Ectodermal cell (in vitro differentiated cells): ENCODE measurements at regions not wholly inside any gene's neighbourhood (a gene's known extent, or its start where the extent isn't known, plus 50 kb on each side); places are given as distances from the start of the nearest gene placed in this dataset.

Source experiments
- H3K27ac ChIP-seq: 2 replicates; pipeline ENCODE4 v1.7.0; 2013; ENCODE audit warnings: mild to moderate bottlenecking, low read depth, low read length; ENCODE audit not compliant: insufficient read depth, poor library complexity, severe bottlenecking
- H3K27me3 ChIP-seq: 2 replicates; pipeline ENCODE4 v1.7.0; 2013; ENCODE audit warnings: mild to moderate bottlenecking, low read length; ENCODE audit not compliant: insufficient read depth, control insufficient read depth, poor library complexity, severe bottlenecking
- H3K36me3 ChIP-seq: one replicate; pipeline ENCODE4 v1.7.0; 2013; ENCODE audit warnings: low read length; ENCODE audit not compliant: control insufficient read depth, insufficient read depth
- H3K4me1 ChIP-seq: one replicate; pipeline ENCODE4 v1.7.0; 2013; ENCODE audit warnings: low read length; ENCODE audit not compliant: control insufficient read depth, insufficient read depth
- H3K4me3 ChIP-seq: 2 replicates; pipeline ENCODE4 v1.7.0; 2013; ENCODE audit warnings: low read depth, low read length, control low read depth; ENCODE audit not compliant: insufficient read depth
- H3K9me3 ChIP-seq: 2 replicates; pipeline ENCODE4 v1.7.0; 2013; ENCODE audit warnings: mild to moderate bottlenecking, low read length, moderate library complexity; ENCODE audit not compliant: control insufficient read depth
- WGBS, 2 experiments: methylation state at CpG; one replicate each; pipeline ENCODE4 v1.1.7; 2013; ENCODE audit warnings: missing lambda C conversion rate in 2 of 2; 5-methylcytosine and 5-hydroxymethylcytosine counted together

- no peak overlapping the region for H3K27ac ChIP-seq
- no peaks in the 10 kb centered on the region for H3K36me3 ChIP-seq
- H3K4me1 ChIP-seq = no peaks in the 10 kb centered on the region
- H3K27me3 ChIP-seq = no peaks in the 10 kb centered on the region
- H3K4me3 ChIP-seq = no peak overlapping the region
- WGBS, 2 experiments = 87 to 93% methylated on average over 2 of the region's 2 CpGs
- no peaks in the 10 kb centered on the region for H3K9me3 ChIP-seq
Observed at GRCh38 chr3:56887402-56888025, 85.8 kb upstream of the ARHGEF3 start.

- Histone ChIP-seq H3K9me3 (no peaks in the 10 kb centered on the region), H3K36me3 (no peaks in the 10 kb centered on the region), H3K4me3 (no peak overlapping the region), H3K27me3 (no peaks in the 10 kb centered on the region), H3K4me1 (no peaks in the 10 kb centered on the region), H3K27ac (no peak overlapping the region)
- WGBS, 2 experiments = 93 to 95% methylated on average over 6 of the region's 6 CpGs
Observed at GRCh38 chr3:56886314-56886713, 84.6 kb upstream of the ARHGEF3 start.

GRCh38 chr3:56885879-56886278, 84.1 kb upstream of the ARHGEF3 start:
- Histone ChIP-seq H3K36me3 (no peaks in the 10 kb centered on the region), H3K27ac (no peak overlapping the region), H3K4me3 (no peak overlapping the region), H3K4me1 (no peaks in the 10 kb centered on the region), H3K9me3 (no peaks in the 10 kb centered on the region), H3K27me3 (no peaks in the 10 kb centered on the region)
- 96 to 97% methylated on average over 2 of the region's 2 CpGs for WGBS, 2 experiments

GRCh38 chr3:56885453-56885852, 83.7 kb upstream of the ARHGEF3 start:
- Histone ChIP-seq H3K36me3 (no peaks in the 10 kb centered on the region), H3K4me1 (no peaks in the 10 kb centered on the region), H3K27me3 (no peaks in the 10 kb centered on the region), H3K27ac (no peak overlapping the region), H3K9me3 (no peaks in the 10 kb centered on the region), H3K4me3 (no peak overlapping the region)

GRCh38 chr3:56884387-56884786, 82.6 kb upstream of the ARHGEF3 start:
- H3K36me3 ChIP-seq = no peaks in the 10 kb centered on the region
- no peaks in the 10 kb centered on the region for H3K4me1 ChIP-seq
- H3K9me3 ChIP-seq = no peaks in the 10 kb centered on the region
- 80% methylated on average over 7 of the region's 7 CpGs for WGBS, 2 experiments
- H3K27ac ChIP-seq = no peak overlapping the region
- H3K27me3 ChIP-seq = no peaks in the 10 kb centered on the region
- no peak overlapping the region for H3K4me3 ChIP-seq

GRCh38 chr3:56883828-56884227, 82.1 kb upstream of the ARHGEF3 start:
- Histone ChIP-seq H3K4me1 (no peaks in the 10 kb centered on the region), H3K9me3 (no peaks in the 10 kb centered on the region), H3K36me3 (no peaks in the 10 kb centered on the region), H3K27me3 (no peaks in the 10 kb centered on the region), H3K27ac (no peak overlapping the region), H3K4me3 (no peak overlapping the region)

- Histone ChIP-seq H3K4me1 (peaks cover 3% of the 10 kb centered on the region), H3K36me3 (no peaks in the 10 kb centered on the region), H3K4me3 (no peak overlapping the region), H3K9me3 (no peaks in the 10 kb centered on the region), H3K27ac (no peak overlapping the region), H3K27me3 (no peaks in the 10 kb centered on the region)
Observed at GRCh38 chr3:56882896-56883295, 81.1 kb upstream of the ARHGEF3 start.

- 87 to 97% methylated on average over 2 of the region's 2 CpGs for WGBS, 2 experiments
- Histone ChIP-seq H3K4me1 (peaks cover 4% of the 10 kb centered on the region), H3K36me3 (no peaks in the 10 kb centered on the region), H3K27ac (no peak overlapping the region), H3K4me3 (no peak overlapping the region), H3K27me3 (no peaks in the 10 kb centered on the region), H3K9me3 (no peaks in the 10 kb centered on the region)
Observed at GRCh38 chr3:56881841-56882240, 80.1 kb upstream of the ARHGEF3 start.

GRCh38 chr3:56880720-56881575, 79.2 kb upstream of the ARHGEF3 start:
- 92 to 94% methylated on average over 8 of the region's 8 CpGs for WGBS, 2 experiments
- H3K9me3 ChIP-seq = no peaks in the 10 kb centered on the region
- no peaks in the 10 kb centered on the region for H3K27me3 ChIP-seq
- peaks cover 4% of the 10 kb centered on the region for H3K4me1 ChIP-seq
- no peaks in the 10 kb centered on the region for H3K36me3 ChIP-seq
- H3K4me3 ChIP-seq = no peak overlapping the region
- H3K27ac ChIP-seq = no peak overlapping the region

- H3K27ac ChIP-seq = no peak overlapping the region
Observed at GRCh38 chr3:56879436-56880215, 77.9 kb upstream of the ARHGEF3 start.

More at GRCh38 chr3:56879436-56880215, 77.9 kb upstream of the ARHGEF3 start:
- no peaks in the 10 kb centered on the region for H3K36me3 ChIP-seq
- peaks cover 4% of the 10 kb centered on the region for H3K4me1 ChIP-seq
- H3K27me3 ChIP-seq = no peaks in the 10 kb centered on the region
- WGBS, 2 experiments = 88% methylated on average over 3 of the region's 3 CpGs
- H3K9me3 ChIP-seq = no peaks in the 10 kb centered on the region
- H3K4me3 ChIP-seq = no peak overlapping the region
